Calu3 (cell line): ENCODE measurements at regions not wholly inside any gene's neighbourhood (a gene's known extent, or its start where the extent isn't known, plus 50 kb on each side); places are given as distances from the start of the nearest gene placed in this dataset.

Experiments used
- BruUV-seq: library from RNA; stranded (reverse); fragments of 400-500 nt; replicated peaks from 2 replicates; lab custom pipeline; 2021; lab: Mats Ljungman, UMichigan
- CTCF ChIA-PET: fragments of 300-600 bp; sonication (Branson Sonifier 250); formaldehyde crosslinking; loops from one replicate; lab custom pipeline; 2022; ENCODE audit warnings: antibody characterized with exemption; lab: Charles Lee
- DNase-seq: peaks from one replicate; pipeline ENCODE4 v3.0.0; 2022
- H3K27ac Mint-ChIP-seq: one replicate; pipeline ENCODE4 v1.8.0; 2022; ENCODE audit warnings: mixed read lengths; ENCODE audit not compliant: unreplicated experiment
- H3K27me3 Mint-ChIP-seq: one replicate; pipeline ENCODE4 v1.8.0; 2022; ENCODE audit warnings: mixed read lengths; ENCODE audit not compliant: unreplicated experiment
- H3K36me3 Mint-ChIP-seq: one replicate; pipeline ENCODE4 v1.8.0; 2022; ENCODE audit warnings: mild to moderate bottlenecking, moderate library complexity, mixed read lengths; ENCODE audit not compliant: insufficient read depth, unreplicated experiment
- H3K4me1 Mint-ChIP-seq: one replicate; pipeline ENCODE4 v1.8.0; 2022; ENCODE audit warnings: mild to moderate bottlenecking, low read depth, mixed read lengths; ENCODE audit not compliant: unreplicated experiment
- H3K4me3 Mint-ChIP-seq: one replicate; pipeline ENCODE4 v1.8.0; 2022; ENCODE audit warnings: mild to moderate bottlenecking, low read depth, moderate library complexity, mixed read lengths; ENCODE audit not compliant: unreplicated experiment
- H3K9me3 Mint-ChIP-seq: one replicate; pipeline ENCODE4 v1.8.0; 2022; ENCODE audit warnings: low read depth, mixed read lengths; ENCODE audit not compliant: unreplicated experiment
- intact Hi-C: fragments of 100-400 bp; cut with micrococcal nuclease; formaldehyde crosslinking; loops from one replicate; pipeline ENCODE4 v1.10.0; 2022; ENCODE audit not compliant: unreplicated experiment
- TF ChIP-seq, protein P1 (sequence below): fragments of 200-600 bp; IDR thresholded peaks from one replicate; pipeline ENCODE4 v1.8.0; 2022; ENCODE audit warnings: antibody characterized with exemption; ENCODE audit not compliant: unreplicated experiment

DNA sequence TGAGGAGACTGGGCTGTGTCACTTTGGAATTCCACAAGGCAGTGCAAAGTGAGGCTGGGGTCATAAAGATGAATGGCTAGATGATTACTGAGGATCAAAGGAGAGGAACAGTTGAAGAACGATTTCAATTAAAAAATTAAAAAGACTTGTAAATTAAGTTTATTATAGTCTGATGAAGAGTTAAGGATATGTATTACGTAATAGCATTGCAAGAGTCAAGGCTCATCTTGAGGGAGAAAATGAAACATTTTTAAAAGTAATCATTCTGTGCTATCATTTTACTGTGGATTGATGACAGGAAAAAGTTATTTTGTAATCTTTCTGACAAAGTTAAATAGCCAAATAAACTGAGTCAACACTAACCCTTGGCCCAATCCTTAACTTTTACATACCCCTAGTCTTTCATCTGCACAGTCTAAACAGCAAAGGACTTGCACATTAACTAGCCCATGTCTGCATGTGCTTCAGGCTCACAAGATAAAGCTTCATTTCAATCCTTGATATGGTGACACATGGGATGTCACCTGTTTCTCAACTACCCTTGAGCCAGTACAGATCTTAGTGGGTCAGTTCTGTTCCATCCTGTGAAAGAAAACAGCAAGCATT is 465.5 kb upstream of the CTSO start:
- intact Hi-C loops = no loop called here
- Mint-ChIP-seq H3K9me3 (peaks cover 3% of the 10 kb centered on the region), H3K36me3 (no peaks in the 10 kb centered on the region), H3K27ac (no peak overlapping the region), H3K4me1 (no peaks in the 10 kb centered on the region), H3K4me3 (no peak overlapping the region), H3K27me3 (no peaks in the 10 kb centered on the region)
- BruUV-seq = no TSS peak
- DNase-seq = no peak
- TF ChIP-seq, protein P1, sequence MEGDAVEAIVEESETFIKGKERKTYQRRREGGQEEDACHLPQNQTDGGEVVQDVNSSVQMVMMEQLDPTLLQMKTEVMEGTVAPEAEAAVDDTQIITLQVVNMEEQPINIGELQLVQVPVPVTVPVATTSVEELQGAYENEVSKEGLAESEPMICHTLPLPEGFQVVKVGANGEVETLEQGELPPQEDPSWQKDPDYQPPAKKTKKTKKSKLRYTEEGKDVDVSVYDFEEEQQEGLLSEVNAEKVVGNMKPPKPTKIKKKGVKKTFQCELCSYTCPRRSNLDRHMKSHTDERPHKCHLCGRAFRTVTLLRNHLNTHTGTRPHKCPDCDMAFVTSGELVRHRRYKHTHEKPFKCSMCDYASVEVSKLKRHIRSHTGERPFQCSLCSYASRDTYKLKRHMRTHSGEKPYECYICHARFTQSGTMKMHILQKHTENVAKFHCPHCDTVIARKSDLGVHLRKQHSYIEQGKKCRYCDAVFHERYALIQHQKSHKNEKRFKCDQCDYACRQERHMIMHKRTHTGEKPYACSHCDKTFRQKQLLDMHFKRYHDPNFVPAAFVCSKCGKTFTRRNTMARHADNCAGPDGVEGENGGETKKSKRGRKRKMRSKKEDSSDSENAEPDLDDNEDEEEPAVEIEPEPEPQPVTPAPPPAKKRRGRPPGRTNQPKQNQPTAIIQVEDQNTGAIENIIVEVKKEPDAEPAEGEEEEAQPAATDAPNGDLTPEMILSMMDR = no peak
- CTCF ChIA-PET = no interaction called here

DNA sequence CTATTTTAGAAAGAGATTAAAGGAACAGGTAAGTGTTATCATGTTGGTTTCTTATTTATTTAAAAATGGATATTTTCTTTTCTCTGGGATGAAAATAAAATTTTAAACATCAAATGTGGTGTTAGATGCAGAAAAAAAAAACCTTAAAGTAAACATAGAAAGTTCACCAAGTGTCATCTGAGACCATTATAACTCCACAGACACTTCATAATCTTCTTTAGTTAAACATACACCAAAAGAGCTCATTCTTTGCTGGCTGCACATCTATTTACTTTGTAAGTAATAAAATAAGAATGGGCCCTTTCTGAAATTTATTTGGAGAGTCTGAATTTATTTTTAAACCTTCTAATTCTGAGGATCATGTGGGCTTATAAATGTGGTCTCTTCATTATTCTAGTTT is 460.7 kb upstream of the CTSO start:
- no peak for DNase-seq
- H3K9me3 Mint-ChIP-seq = peaks cover 3% of the 10 kb centered on the region
- BruUV-seq = no TSS peak
- H3K4me3 Mint-ChIP-seq = no peak overlapping the region
- H3K27me3 Mint-ChIP-seq = no peaks in the 10 kb centered on the region
- no peaks in the 10 kb centered on the region for H3K36me3 Mint-ChIP-seq
- intact Hi-C loops = no loop called here
- no peaks in the 10 kb centered on the region for H3K4me1 Mint-ChIP-seq
- TF ChIP-seq, protein P1 = no peak
- H3K27ac Mint-ChIP-seq = no peak overlapping the region
- CTCF ChIA-PET = no interaction called here

DNA sequence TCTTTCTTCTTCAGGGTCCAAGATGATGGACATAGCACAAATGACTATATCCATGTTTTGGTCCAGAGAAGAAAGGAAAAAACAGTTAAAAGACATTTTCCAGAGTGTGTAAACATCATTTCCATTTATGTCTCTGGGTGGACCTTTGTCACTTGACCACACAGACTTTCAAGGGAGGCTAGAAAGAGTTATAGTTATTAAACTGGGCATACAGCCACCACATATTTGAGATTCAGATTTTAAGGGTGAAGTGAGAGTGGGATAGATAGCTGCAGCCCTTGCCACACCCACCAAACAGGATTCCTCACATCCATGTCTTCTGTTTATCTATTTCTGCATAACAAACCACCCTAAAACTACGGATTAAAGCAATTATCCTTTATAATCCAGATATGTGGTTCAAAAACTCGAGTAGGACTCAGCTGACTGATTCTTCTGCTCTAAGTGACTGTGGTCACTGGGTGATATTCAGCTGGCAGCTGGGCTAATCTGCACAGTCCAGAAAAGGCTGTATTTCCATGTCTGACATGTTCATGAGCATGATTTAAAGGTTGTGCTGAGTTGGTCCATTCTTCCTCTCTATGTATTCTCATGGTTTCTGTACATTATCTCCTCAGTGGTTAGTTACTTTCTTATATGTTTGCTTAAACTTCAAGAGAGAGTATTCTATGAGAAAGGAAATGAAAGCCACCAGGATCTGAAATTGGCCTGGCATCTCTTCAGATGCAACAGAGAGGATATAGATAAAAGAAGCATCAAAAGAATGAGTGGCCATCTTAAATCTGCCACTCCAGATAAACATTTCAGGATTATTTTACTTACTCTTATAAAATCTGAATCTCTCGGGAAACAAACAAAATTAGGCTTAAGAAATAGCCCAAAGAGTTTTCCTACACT is 459.8 kb upstream of the CTSO start:
- no peak for DNase-seq
- Mint-ChIP-seq H3K36me3 (no peaks in the 10 kb centered on the region), H3K9me3 (peaks cover 3% of the 10 kb centered on the region), H3K27me3 (no peaks in the 10 kb centered on the region), H3K27ac (no peak overlapping the region), H3K4me1 (no peaks in the 10 kb centered on the region), H3K4me3 (no peak overlapping the region)
- TF ChIP-seq, protein P1 = no peak
- CTCF ChIA-PET = no interaction called here
- no TSS peak for BruUV-seq
- intact Hi-C loops = no loop called here

DNA sequence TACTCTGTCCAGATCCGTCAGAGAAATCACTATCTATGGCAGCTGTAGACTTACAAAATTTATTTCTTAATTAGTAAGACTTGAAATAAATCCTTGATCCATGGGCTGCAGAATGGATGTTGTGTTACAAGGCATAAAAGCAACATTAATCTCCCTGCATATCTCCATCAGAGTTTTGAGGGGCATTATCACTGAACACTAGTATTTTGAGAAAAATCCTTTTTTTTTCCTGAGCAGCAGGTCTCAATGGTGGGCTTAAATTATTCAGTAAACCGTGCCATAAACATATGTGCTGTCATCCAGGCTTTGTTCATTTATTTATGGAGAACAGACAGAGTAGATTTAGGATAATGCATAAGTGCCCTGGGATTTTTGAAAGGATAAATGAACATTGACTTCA is 457.9 kb upstream of the CTSO start:
- CTCF ChIA-PET = no interaction called here
- no peaks in the 10 kb centered on the region for H3K27me3 Mint-ChIP-seq
- TF ChIP-seq, protein P1 = no peak
- no peaks in the 10 kb centered on the region for H3K9me3 Mint-ChIP-seq
- DNase-seq = no peak
- H3K36me3 Mint-ChIP-seq = no peaks in the 10 kb centered on the region
- no peaks in the 10 kb centered on the region for H3K4me1 Mint-ChIP-seq
- no peak overlapping the region for H3K27ac Mint-ChIP-seq
- BruUV-seq = no TSS peak
- no peak overlapping the region for H3K4me3 Mint-ChIP-seq
- intact Hi-C loops = no loop called here
